ENCODE measurements at regions not wholly inside any gene's neighbourhood (a gene's known extent, or its start where the extent isn't known, plus 50 kb on each side); places are given as distances from the start of the nearest gene placed in this dataset.

- TF ChIP-seq CTCF (IDR thresholded peaks at IDR 0.05) (no peak), POLR2A (IDR thresholded peaks at IDR 0.05) (no peak), EP300 (IDR thresholded peaks at IDR 0.05) (no peak)
Measured at GRCh38 chr3:5068531-5069050, 53.5 kb upstream of the ARL8B start.

All from ovary (tissue), 3 donors.